GM21825 (cell line): ENCODE measurements at regions not wholly inside any gene's neighbourhood (a gene's known extent, or its start where the extent isn't known, plus 50 kb on each side); places are given as distances from the start of the nearest gene placed in this dataset.
"Not testable (repeated sequence)": the region's sequence is repeated elsewhere in the genome, so short reads cannot be mapped to it uniquely, and the experiment has no call there.

Source experiments
- ATAC-seq: cut with Tn5 transposase; IDR thresholded peaks from one replicate; pipeline ENCODE4 v1.9.1; 2021; ENCODE audit warnings: mild to moderate bottlenecking, moderate library complexity; ENCODE audit not compliant: unreplicated experiment

- no peak for ATAC-seq
Measured at GRCh38 chr2:59177748-59178147, 936.6 kb upstream of the FANCL start.

GRCh38 chr2:59176737-59177136, 935.6 kb upstream of the FANCL start:
- ATAC-seq = no peak

- ATAC-seq = no peak
Measured at GRCh38 chr2:59174536-59175243, 933.6 kb upstream of the FANCL start.

GRCh38 chr2:59173325-59173724, 932.2 kb upstream of the FANCL start:
- no peak for ATAC-seq

- ATAC-seq = no peak
Measured at GRCh38 chr2:59171019-59171418, 929.9 kb upstream of the FANCL start.

GRCh38 chr2:59168766-59169165, 927.6 kb upstream of the FANCL start:
- ATAC-seq = no peak

- no peak for ATAC-seq
Measured at GRCh38 chr2:59167514-59167913, 926.4 kb upstream of the FANCL start.

GRCh38 chr2:59157908-59158307, 916.8 kb upstream of the FANCL start:
- ATAC-seq = not testable (repeated sequence)

GRCh38 chr2:59151805-59152204, 910.7 kb upstream of the FANCL start:
- ATAC-seq = no peak

- no peak for ATAC-seq
Measured at GRCh38 chr2:59150217-59150849, 909.2 kb upstream of the FANCL start.

GRCh38 chr2:59149271-59149670, 908.1 kb upstream of the FANCL start:
- ATAC-seq = no peak

GRCh38 chr2:59112258-59112657, 871.1 kb upstream of the FANCL start:
- no peak for ATAC-seq

- no peak for ATAC-seq
Measured at GRCh38 chr2:59096973-59097372, 855.8 kb upstream of the FANCL start.

- no peak for ATAC-seq
Measured at GRCh38 chr2:59093571-59093970, 852.4 kb upstream of the FANCL start.

GRCh38 chr2:59084326-59084725, 843.2 kb upstream of the FANCL start:
- no peak for ATAC-seq

- ATAC-seq = no peak
Measured at GRCh38 chr2:59083075-59083828, 842.1 kb upstream of the FANCL start.

GRCh38 chr2:59082657-59083056, 841.5 kb upstream of the FANCL start:
- ATAC-seq = no peak

- ATAC-seq = no peak
Measured at GRCh38 chr2:59080451-59081181, 839.5 kb upstream of the FANCL start.

GRCh38 chr2:59077981-59078531, 836.9 kb upstream of the FANCL start:
- ATAC-seq = no peak

GRCh38 chr2:59077026-59077725, 836.1 kb upstream of the FANCL start:
- no peak for ATAC-seq
